Endometrial microvascular endothelial cells (primary cell): ENCODE measurements at regions not wholly inside any gene's neighbourhood (a gene's known extent, or its start where the extent isn't known, plus 50 kb on each side); places are given as distances from the start of the nearest gene placed in this dataset.

ENCODE experiments used
- in situ Hi-C: cut with HindIII; loops from 2 replicates; pipeline ENCODE4 v1.10.0; 2017; ENCODE audit warnings: low sequenced_read_pairs, low pct_unique_long_range_greater_than_20kb; ENCODE audit errors: inconsistent ontology term

- in situ Hi-C loops: loop anchor here (25.0 kb wide), 1 partner anchor 196 kb away; no protein-coding TSS in a partner anchor
These were observed 92.5 kb upstream of the NXT1 start for GRCh38 chr20:23257848-23258746.

- in situ Hi-C loops: loop anchor here (25.0 kb wide), 1 partner anchor 195 kb away; no protein-coding TSS in a partner anchor
These were observed 93.4 kb upstream of the NXT1 start for GRCh38 chr20:23257106-23257761.

- in situ Hi-C loops: loop anchor here (25.0 kb wide), 1 partner anchor 194 kb away; no protein-coding TSS in a partner anchor
These were observed 94.7 kb upstream of the NXT1 start for GRCh38 chr20:23255716-23256385.

- in situ Hi-C loops: loop anchor here (25.0 kb wide), 1 partner anchor 193 kb away; no protein-coding TSS in a partner anchor
These were observed 95.5 kb upstream of the NXT1 start for GRCh38 chr20:23255106-23255505.

- in situ Hi-C loops: loop anchor here (25.0 kb wide), 1 partner anchor 192 kb away; no protein-coding TSS in a partner anchor
These were observed 96.1 kb upstream of the NXT1 start for GRCh38 chr20:23254505-23254904.

GRCh38 chr20:23254034-23254433 lies 96.6 kb upstream of the NXT1 start:
- in situ Hi-C loops: loop anchor here (25.0 kb wide), 1 partner anchor 192 kb away; no protein-coding TSS in a partner anchor

- in situ Hi-C loops: loop anchor here (25.0 kb wide), 1 partner anchor 191 kb away; no protein-coding TSS in a partner anchor
These were observed 97.1 kb upstream of the NXT1 start for GRCh38 chr20:23253524-23253923.

GRCh38 chr20:23251779-23252178 lies 98.8 kb upstream of the NXT1 start:
- in situ Hi-C loops: loop anchor here (25.0 kb wide), 1 partner anchor 189 kb away; no protein-coding TSS in a partner anchor

GRCh38 chr20:23249541-23249940 lies 101.0 kb upstream of the NXT1 start:
- in situ Hi-C loops: loop anchor here (25.0 kb wide), 1 partner anchor 562 kb away; no protein-coding TSS in a partner anchor

GRCh38 chr20:23248461-23248882 lies 102.1 kb upstream of the NXT1 start:
- in situ Hi-C loops: loop anchor here (25.0 kb wide), 1 partner anchor 561 kb away; no protein-coding TSS in a partner anchor

- in situ Hi-C loops: loop anchor here (25.0 kb wide), 1 partner anchor 560 kb away; no protein-coding TSS in a partner anchor
These were observed 103.6 kb upstream of the NXT1 start for GRCh38 chr20:23246717-23247664.

GRCh38 chr20:23245553-23246181 lies 104.9 kb upstream of the NXT1 start:
- in situ Hi-C loops: loop anchor here (25.0 kb wide), 1 partner anchor 558 kb away; no protein-coding TSS in a partner anchor

- in situ Hi-C loops: loop anchor here (25.0 kb wide), 1 partner anchor 558 kb away; no protein-coding TSS in a partner anchor
These were observed 105.6 kb upstream of the NXT1 start for GRCh38 chr20:23244916-23245552.

GRCh38 chr20:23244156-23244915 lies 106.3 kb upstream of the NXT1 start:
- in situ Hi-C loops: loop anchor here (25.0 kb wide), 1 partner anchor 557 kb away; no protein-coding TSS in a partner anchor

GRCh38 chr20:23243791-23244155 lies 106.8 kb upstream of the NXT1 start:
- in situ Hi-C loops: loop anchor here (25.0 kb wide), 1 partner anchor 556 kb away; no protein-coding TSS in a partner anchor
